RWPE1 (cell line): ENCODE measurements at regions not wholly inside any gene's neighbourhood (a gene's known extent, or its start where the extent isn't known, plus 50 kb on each side); places are given as distances from the start of the nearest gene placed in this dataset.

ENCODE experiments used
- CTCF ChIA-PET: fragments of 350-600 bp; sonication (Branson Sonifier 250); formaldehyde crosslinking; extraction: SDS; loops from one replicate; lab custom pipeline; 2021; lab: Yijun Ruan, JAX
- POLR2A ChIA-PET: fragments of 400-600 bp; formaldehyde crosslinking; extraction: SDS; loops from one replicate; lab custom pipeline; 2020; ENCODE audit warnings: antibody characterized with exemption; ENCODE audit not compliant: low non-redundant PET; lab: Yijun Ruan, JAX
- DNase-seq: peaks from one replicate; pipeline ENCODE4 v3.0.0; 2012; ENCODE audit warnings: low spot score
- H3K27ac ChIP-seq: fragments of 450-650 bp; 2 replicates; pipeline ENCODE4 v1.5.1; 2017
- TF ChIP-seq, protein P1 (sequence below): fragments of 450-650 bp; conservative IDR thresholded peaks from 2 replicates; pipeline ENCODE4 v1.5.1; 2017; ENCODE audit warnings: low read depth, mild to moderate bottlenecking

DNA sequence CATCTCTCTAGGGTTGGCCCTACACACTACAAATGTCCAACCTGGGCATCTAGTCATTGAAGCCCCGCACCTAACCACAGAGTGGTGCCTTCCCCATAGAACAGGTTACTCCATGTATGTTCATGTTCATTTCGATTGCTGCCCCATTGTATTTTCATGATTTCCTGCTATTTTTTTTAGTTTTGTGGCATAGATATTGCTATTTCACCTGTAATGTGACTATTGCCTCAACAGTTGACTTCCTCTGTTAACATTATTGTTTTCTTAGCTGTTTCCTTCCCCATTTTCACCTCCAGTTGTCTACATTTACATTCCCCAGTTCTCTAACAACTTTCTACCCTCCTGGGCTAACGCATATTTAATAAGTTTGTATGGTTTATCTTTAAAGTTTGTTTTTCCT lies 137.7 kb upstream of the RBMS3 start:
- no peak for DNase-seq
- TF ChIP-seq, protein P1, sequence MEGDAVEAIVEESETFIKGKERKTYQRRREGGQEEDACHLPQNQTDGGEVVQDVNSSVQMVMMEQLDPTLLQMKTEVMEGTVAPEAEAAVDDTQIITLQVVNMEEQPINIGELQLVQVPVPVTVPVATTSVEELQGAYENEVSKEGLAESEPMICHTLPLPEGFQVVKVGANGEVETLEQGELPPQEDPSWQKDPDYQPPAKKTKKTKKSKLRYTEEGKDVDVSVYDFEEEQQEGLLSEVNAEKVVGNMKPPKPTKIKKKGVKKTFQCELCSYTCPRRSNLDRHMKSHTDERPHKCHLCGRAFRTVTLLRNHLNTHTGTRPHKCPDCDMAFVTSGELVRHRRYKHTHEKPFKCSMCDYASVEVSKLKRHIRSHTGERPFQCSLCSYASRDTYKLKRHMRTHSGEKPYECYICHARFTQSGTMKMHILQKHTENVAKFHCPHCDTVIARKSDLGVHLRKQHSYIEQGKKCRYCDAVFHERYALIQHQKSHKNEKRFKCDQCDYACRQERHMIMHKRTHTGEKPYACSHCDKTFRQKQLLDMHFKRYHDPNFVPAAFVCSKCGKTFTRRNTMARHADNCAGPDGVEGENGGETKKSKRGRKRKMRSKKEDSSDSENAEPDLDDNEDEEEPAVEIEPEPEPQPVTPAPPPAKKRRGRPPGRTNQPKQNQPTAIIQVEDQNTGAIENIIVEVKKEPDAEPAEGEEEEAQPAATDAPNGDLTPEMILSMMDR, result no peak
- H3K27ac ChIP-seq, result no peak overlapping the region
- CTCF ChIA-PET, result no interaction called here
- POLR2A ChIA-PET, result no interaction called here

DNA sequence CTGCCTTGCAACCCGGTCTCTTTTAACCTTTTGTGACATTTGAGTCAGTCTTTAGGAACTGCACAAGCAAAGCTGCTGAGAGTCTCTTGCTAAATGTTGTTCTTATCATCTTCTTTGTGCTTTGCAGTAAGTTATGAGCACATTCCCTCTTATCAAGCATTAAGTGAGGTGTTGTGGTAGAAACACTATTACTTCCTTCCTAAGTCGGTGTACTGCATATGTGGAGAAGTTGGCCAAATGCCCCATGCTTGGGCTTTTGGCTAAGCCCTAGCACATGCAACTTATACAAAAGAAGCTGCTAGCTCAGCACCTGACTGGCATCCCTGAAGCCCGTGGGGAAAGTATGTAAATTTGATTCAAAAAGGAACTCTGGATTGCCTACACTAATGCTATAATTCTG lies 136.5 kb upstream of the RBMS3 start:
- TF ChIP-seq, protein P1, result no peak
- no peak overlapping the region for H3K27ac ChIP-seq
- CTCF ChIA-PET, result interaction anchor here (0.7 kb wide), 1 partner anchor 581 kb away, joined by 3 read pairs; no protein-coding TSS in a partner anchor
- no peak for DNase-seq
- POLR2A ChIA-PET, result no interaction called here

DNA sequence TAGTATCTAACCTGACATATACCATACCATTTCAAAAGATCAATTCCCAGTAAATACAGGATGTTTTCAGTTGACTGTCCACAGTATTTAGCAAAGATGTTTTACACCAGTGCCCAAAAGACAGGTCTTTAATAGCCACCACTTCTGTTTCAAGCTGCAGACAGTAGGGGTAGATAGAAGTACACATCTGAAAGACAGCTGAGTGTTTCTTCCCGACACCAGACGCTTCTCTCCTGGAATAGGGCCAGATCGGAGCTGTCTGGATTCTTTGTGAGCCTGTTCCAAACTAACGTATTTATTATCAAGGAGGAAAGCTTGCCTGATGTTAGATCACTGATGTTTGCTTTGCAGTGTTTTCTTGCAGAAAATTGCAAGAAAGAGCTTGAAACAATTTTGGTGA lies 136.1 kb upstream of the RBMS3 start:
- POLR2A ChIA-PET, result no interaction called here
- H3K27ac ChIP-seq, result no peak overlapping the region
- CTCF ChIA-PET, result interaction anchor here (0.7 kb wide), 1 partner anchor 580 kb away, joined by 3 read pairs; no protein-coding TSS in a partner anchor
- DNase-seq, result no peak
- TF ChIP-seq, protein P1, result no peak

DNA sequence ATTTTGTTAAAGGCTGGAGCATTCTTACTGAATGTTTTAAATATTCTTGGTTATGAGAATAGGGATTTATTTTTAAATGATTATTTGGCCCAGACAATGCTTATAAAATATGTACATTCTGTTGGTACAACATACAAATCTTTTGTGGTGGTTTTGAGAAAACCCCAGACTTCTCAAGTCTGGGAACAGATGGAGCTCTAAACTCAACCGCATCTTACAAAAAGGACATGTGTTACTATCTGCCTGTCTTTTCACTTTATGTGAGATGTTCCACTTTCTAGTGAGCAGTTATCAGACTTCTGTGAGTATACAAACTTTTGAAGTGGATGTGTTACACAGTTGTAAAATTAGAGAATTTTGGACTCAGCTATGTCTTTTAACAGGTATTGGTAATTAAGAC lies 135.5 kb upstream of the RBMS3 start:
- TF ChIP-seq, protein P1, result no peak
- CTCF ChIA-PET, result no interaction called here
- no peak overlapping the region for H3K27ac ChIP-seq
- DNase-seq, result no peak
- POLR2A ChIA-PET, result no interaction called here

DNA sequence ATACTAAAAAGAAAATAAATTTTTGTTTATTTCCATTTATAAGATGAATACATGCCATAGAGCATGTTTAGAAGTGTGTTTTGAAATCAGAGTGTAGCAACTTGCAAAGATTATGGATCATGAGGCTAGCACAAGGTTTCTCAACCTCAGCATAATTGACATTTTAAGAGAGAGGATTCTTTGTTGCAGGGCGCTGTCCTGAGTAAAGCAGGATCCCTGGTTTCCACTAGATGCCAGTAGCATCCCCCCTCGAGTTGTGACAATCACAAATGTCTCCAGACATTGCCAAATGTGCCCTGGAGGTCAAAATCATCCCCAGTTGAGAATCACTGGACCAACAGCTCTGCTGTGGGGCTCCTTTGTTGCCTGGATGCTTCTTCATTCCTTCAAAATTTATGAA lies 128.5 kb upstream of the RBMS3 start:
- ChIA-PET POLR2A (no interaction called here), CTCF (no interaction called here)
- H3K27ac ChIP-seq, result no peak overlapping the region
- DNase-seq, result no peak
- TF ChIP-seq, protein P1, result no peak

DNA sequence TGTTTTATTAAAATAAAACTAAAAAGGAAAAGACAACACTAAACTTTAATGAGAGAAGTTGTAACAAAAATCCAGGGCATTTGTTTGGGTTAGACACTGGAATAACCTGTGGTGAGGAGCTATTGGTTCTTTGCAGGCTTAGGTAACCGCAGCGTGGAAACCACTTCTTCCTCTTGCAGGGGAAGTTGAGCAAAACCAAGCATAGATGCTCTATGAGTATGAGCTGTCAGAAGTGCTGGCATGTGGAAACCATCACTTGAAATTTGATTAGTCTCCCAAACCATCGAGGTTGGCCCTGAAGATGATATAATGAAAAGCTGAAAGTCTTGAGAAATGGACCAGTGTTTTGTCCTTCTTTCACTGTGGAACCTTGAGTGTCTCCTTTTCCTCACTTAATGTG lies 127.1 kb upstream of the RBMS3 start:
- DNase-seq, result no peak
- H3K27ac ChIP-seq, result no peak overlapping the region
- CTCF ChIA-PET, result no interaction called here
- TF ChIP-seq, protein P1, result no peak
- POLR2A ChIA-PET, result no interaction called here
